Suprapubic skin (tissue), 3 donors: ENCODE measurements at regions not wholly inside any gene's neighbourhood (a gene's known extent, or its start where the extent isn't known, plus 50 kb on each side); places are given as distances from the start of the nearest gene placed in this dataset.

Source experiments
- POLR2A ChIP-seq, 2 donors: fragments of 450-650 bp; IDR thresholded peaks; one replicate each; pipeline ENCODE4 v1.6.1; 2017; ENCODE audit warnings: antibody characterized with exemption in 2 of 2, mild to moderate bottlenecking in 2 of 2, moderate library complexity in 2 of 2
- TF ChIP-seq, protein P1 (sequence below), 2 donors: fragments of 200-600 bp in 1 of 2; fragments of 450-650 bp in 1 of 2; sonication (generic) in 1 of 2; IDR thresholded peaks; one replicate each; pipeline ENCODE4 v1.5.1; 2016 to 2019; ENCODE audit warnings: antibody characterized with exemption in 2 of 2, mild to moderate bottlenecking in 1 of 2, moderate library complexity in 1 of 2

DNA sequence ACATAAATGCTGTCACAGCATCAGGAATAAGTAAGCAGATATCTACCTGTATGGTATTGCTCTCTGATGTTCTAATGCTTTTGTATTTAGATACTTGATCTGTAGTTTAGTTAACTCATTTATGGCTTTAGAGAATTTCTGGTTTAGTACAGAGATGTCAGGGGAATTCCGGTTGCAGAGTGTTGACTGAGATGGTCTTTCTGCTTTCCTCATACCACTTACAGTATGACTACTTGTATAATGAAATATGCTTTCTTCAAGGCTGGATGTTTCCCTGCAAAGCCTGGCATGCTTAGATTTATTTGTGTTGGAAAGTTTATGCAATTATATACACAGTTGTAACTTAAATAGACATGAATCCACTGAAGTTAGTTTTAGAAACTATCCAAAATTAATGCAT is 278.4 kb downstream of the CDH26 start:
- TF ChIP-seq, protein P1, sequence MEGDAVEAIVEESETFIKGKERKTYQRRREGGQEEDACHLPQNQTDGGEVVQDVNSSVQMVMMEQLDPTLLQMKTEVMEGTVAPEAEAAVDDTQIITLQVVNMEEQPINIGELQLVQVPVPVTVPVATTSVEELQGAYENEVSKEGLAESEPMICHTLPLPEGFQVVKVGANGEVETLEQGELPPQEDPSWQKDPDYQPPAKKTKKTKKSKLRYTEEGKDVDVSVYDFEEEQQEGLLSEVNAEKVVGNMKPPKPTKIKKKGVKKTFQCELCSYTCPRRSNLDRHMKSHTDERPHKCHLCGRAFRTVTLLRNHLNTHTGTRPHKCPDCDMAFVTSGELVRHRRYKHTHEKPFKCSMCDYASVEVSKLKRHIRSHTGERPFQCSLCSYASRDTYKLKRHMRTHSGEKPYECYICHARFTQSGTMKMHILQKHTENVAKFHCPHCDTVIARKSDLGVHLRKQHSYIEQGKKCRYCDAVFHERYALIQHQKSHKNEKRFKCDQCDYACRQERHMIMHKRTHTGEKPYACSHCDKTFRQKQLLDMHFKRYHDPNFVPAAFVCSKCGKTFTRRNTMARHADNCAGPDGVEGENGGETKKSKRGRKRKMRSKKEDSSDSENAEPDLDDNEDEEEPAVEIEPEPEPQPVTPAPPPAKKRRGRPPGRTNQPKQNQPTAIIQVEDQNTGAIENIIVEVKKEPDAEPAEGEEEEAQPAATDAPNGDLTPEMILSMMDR (IDR thresholded peaks at IDR 0.05): no peak
- TF ChIP-seq POLR2A (IDR thresholded peaks at IDR 0.05): no peak
